ENCODE measurements at regions not wholly inside any gene's neighbourhood (a gene's known extent, or its start where the extent isn't known, plus 50 kb on each side); places are given as distances from the start of the nearest gene placed in this dataset.
"Not testable (repeated sequence)": the region's sequence is repeated elsewhere in the genome, so short reads cannot be mapped to it uniquely, and the experiment has no call there.

DNA sequence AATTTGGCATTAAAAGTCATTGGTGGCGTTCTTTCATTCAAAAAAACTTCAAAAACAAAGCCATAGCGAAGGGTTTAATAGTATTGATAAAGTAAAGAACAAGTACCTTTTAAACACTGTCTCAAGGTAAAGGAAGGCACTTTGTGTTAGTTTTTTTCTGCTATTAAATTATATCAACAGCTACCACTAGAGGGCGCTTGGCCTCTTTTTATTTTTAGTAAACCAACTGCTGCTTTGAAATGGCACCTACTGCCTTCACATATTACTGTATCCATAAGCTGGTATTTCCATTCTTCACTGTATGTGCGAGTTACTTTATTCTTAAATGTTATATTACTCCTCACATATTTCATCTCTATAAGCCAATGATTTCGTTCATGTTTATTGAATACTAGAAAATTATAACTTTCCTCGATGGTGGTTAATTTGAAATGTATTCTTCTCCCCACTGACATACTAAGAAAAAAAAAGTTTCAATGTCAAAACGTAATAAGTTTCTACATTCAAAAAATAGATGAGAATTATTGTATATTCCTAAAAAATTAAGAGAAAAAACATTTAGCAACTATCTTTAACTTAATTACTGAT is 125.7 kb upstream of the CXADR start:
- DNase-seq, result peak; percentile 22

DNA sequence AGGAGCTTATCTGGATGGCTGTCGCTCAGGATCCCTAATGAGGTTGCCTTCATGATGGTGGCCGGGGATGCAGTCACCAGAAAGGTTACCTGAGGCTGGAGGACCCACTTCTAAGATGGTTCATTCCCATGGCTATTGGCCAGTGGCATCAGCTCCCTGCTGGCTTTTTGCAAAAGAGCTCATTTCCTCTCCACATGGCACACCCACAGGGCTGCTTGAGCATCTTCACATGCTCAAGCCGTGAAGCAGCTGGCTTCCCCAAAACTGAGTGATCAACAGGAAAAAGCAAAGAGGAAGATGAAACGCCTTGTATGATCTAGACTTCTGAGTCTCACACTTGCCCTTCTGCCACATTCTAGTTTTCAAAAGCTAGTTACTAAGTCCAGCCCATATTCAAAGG is 124.6 kb upstream of the CXADR start:
- no peak for DNase-seq

DNA sequence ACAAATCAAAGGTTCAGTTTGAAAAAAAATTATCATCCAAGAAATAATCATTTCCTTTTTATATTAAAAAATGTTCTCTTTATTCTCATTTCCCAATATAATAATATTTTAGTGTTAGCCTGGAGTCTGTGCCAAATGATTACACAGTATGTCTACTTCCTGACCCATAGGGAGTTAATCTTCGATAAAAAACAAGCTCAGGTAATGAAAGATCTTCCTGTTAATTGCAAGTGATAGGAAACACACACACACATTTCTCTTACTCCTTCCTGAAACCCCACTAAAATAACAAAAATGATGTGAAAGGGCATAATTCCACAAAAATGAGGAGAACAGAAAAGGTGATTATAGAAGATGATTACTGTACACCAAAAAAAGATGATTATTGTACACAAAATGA is 123.5 kb upstream of the CXADR start:
- DNase-seq, result no peak

DNA sequence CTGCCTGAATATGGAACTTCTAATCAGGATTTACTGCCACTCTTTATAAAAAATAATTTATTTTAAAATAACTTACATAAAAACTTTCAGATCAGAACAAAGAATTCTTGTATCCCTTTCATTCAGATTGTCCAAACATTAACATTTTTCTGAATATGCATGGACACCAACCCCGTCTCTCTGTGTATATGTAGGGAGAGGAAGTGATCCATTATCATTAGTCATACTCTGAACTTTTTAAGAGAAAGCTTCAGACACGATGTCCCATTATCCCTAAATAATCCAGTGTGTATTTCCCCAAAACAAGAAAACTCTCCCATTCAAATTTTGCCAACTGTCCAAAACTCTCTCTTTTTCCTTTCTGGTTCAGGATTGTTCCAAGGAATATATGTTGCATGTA is 122.3 kb upstream of the CXADR start:
- DNase-seq, result no peak

DNA sequence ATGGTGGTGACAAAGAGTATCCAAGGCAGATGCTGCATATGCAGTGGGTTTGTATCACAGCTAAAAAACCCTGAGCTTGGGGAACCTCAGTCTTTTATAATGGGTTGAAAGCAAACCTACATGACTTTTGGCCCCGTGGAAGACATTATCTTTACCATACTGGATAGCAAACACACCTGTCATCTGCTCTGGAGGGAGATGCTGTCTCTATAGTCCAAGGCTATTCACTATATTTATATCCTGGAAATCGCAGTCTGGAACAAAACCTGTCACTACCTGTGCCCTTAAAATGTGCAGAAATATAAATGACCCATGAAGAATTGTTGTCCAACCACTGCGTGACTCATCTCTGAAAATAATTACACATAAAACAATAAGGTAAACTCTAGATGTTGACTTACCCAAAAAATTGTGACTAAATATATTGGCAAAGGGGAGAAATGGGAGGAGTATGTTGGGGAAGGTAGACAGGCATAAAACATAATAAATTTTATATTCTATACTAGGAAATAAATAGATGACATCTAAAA is 121.0 kb upstream of the CXADR start:
- DNase-seq, result no peak

DNA sequence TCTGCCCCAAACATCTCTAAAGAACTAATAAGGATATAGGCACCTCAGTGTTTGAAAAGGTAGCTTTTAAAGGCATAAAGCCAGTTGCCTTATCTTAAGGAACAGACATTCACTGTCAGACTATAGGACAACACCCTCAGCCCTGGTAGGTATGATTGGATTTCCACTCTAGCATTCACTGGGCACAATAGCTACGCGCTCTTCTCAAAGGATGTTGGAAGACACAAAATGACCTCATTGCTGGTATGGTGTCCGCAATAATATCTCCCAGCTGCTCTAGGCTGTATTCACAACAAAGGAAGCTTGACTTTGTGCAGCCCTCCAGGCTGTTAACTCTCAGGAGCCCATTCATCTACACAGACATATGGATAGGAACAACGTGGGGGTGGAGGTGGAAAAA is 119.4 kb upstream of the CXADR start:
- DNase-seq, result no peak

DNA sequence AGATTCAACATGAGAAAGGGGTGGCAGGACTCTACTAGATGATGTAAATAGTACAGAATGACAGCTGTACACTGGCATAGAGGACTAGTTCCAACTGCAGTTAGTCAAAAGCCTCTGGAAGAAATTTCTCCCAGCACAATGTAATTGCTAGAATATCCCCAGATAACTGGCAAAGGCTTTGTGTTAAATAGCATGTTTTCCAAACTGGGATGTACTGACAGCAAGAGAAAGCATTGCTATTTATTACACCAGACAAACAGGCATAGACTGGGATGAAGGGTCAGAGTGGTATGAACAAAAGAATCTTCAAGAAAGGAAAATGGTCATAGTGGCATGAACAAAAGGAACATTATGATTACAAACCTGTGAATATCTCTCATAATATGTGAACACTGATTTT is 115.9 kb upstream of the CXADR start:
- no peak for DNase-seq

DNA sequence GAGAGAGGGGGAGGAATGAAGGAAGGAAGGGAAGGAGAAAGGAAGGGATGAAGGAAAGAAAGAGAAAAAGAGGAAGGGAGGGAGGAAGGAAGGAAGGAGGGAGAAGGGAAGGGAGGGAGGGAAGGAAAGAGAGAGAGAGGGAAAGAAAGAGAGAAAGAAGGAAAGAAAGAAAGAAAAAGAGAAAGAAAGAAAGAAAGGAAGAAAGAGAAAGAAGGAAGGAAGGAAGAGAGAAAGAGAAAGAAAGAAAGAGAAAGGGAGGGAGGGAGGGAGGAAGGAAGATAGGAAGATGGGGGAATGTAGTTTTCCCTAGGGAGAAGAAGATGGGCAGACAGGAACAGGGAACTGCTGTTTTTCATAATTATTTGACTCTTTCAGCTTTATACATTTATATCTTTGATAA is 115.1 kb upstream of the CXADR start:
- DNase-seq, result no peak

DNA sequence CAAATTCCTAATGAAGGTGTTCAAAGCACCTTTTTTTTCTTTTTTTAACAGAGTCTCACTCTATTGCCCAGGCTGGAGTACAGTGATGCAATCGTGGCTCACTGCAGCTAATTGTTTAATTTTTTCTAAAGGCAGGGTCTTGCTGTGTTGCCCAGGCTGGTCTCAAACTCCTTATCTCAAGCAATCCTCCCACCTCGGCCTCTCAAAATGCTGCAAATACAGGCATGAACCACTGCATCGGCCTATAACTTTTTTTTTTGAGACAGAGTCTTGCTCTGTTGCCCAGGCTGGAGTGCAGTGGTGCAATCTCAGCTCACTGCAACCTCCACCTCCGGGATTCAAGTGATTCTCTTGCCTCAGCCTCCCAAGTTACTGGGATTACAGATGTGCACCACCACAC is 113.9 kb upstream of the CXADR start:
- not testable (repeated sequence) for DNase-seq

DNA sequence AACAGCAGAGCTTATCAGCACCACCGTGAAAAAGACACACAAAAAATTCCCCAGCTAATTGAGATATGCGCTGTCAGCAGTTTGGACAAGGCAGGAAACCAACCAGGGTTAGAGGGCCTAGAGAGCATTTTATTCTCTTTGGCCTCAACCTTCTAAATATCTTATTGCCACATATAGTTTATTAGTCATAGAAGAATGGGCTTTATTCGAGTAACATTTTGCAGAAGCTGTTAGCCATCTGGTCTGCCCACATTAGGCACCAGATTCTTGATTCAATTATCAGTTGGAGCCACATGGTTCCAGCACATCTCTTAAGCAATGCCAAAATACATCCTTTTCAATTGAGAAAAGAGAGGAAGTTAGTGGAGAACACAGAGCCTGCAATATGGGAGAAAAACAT is 109.9 kb upstream of the CXADR start:
- no peak for DNase-seq

DNA sequence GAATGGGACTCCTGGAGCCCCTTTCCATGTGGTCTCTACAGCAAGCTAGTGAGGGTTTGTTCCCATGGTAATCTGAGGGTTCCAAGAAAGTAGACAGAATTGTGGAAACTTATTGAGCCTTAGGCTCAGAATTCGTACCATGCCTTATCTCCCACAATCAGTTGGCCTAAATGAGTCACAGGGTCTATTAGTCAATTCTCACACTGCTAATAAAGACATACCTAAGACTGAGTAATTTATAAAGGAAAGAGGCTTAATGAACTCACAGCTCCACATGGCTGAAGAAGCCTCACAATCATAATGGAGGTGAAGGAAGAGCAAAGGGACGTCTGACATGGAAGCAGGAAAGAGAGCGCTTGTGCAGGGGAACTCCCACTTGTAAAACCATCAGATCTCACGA is 106.6 kb upstream of the CXADR start:
- no peak for DNase-seq

DNA sequence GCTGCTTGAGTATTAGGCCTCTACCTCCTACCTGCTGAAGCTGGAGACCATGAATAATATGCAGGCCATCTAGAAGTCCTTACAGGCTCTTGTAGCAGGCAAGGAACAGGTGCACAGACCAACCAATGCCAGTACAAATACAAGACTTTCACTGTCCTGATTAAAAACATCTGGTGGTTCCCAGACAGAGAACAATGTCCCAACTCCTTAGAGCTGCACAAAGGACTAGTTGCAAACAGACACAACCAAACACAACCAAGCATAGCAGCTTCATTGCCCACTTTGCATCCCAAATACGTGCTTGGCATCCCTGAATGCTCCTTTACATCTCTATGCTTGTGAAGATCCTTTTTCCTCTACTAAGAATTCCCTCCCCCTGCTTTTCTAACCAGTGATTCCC is 98.1 kb upstream of the CXADR start:
- DNase-seq, result no peak

DNA sequence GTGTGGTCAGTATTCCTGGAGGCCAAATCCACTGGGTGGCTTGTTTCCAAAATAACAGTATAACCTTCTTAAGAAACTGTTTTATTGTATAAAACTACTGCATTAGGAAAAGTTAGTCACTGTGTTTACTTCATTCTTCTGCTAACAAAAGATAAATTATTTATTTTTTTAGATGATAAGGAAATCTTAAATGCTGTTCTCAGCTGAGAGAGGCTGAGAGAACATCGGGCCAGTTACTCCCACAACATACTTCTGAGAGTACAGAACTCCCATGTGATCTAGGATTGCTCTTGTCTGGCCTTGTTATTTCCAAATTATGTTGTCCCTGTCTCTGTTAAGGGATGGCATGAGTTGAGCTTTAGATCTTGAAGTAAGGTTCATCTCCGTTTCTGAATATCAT is 96.7 kb upstream of the CXADR start:
- DNase-seq, result no peak

DNA sequence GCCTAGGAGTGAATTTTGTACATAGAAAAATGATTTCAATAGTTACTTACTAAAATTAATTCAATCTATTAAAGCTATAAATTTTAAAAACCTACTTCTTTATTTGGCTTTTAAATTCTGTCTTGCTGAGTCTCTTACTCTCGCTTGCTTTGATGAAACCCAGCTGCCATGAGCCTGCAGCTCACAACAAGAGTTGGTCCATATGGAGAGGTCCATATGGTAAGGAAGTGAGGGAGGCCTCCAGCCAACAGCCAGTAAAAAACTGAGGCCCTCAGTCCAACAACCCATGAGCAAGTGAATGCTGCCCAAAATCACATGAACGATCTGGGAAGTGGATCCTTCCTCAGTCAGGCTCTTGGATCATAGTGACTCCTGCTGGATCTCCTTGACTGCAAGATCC is 89.9 kb upstream of the CXADR start:
- no peak for DNase-seq

DNA sequence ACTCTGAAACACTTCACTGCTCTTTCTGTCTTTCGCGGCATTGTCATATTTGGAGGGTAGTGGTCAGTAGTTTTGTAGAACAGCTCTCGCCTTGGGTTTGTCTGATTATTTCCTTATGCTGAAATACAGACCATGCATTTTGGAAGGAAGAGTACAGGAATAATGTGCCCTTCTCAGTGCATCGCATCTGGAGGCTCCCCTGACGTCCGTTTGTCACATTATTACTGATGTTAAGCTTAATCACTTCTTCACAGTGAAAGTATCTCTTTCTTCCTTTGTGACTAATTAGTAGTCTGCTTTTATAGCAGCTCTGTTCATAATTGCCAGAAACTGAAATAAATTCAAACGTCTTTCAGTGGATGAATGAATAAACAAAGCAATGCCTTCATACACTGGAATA is 85.7 kb upstream of the CXADR start:
- no peak for DNase-seq

DNA sequence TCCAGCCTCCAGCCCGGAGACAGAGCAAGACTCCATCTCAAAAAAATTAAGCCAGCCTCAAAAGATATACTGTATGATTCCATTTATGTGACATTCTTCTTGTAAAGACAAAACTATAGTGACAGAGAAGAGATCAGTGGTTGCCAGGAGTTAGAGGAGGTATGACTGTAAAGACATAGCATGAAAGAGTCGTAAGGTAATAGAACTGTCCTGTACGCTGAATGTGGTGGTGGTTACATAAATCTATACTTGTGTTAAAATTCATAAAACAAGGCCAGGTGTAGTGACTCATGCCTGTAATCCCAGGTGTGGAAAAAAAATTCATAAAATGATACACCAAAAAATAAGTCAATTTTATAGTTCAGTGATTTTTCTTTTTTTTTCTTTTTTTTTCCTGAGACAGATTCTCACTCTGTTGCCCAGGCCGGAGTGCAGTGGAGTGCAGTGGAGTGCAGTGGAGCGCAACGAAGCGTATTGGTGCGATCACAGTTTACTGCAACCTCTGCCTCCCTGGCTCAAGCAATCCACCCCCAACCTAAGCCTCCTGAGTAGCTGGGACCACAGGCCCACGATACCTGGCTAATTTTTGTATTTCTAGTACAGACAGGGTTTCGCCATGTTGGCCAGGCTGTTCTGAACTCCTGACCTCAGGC is 84.9 kb upstream of the CXADR start:
- DNase-seq, result no peak

DNA sequence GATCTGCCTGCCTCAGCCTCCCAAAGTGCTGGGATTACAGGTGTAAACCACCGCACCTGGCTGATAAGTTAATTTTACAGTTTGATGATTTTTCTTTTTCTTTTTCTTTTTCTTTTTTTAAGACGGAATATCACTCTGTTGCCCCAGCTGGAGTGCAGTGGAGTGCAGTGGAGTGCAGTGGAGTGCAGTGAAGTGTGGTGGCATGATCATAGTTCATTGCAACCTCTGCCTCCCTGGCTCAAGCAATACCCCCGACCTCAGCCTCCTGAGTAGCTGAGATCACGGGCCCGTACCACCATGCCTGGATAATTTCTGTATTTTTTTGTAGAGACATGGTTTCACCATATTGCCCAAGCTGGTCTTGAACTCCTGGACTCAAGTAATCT is 84.4 kb upstream of the CXADR start:
- no peak for DNase-seq

DNA sequence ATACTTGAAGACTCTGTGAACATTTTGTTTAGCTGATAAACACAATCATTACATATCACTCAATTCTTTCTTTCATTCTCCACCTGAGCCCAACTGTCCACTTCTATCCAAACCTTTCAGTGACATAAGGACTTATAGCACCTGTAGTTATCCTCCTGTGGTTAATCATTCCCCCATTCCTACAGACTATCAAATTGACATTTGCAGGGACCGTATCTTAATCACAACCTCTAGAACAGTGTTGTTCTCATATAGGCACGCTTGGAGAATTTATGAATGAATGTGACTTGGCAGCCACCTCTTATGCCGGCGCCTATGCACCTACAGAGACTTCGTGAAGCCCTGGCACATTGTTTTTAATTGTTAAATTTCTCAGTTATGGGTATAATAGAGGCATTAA is 83.9 kb upstream of the CXADR start:
- DNase-seq, result no peak

DNA sequence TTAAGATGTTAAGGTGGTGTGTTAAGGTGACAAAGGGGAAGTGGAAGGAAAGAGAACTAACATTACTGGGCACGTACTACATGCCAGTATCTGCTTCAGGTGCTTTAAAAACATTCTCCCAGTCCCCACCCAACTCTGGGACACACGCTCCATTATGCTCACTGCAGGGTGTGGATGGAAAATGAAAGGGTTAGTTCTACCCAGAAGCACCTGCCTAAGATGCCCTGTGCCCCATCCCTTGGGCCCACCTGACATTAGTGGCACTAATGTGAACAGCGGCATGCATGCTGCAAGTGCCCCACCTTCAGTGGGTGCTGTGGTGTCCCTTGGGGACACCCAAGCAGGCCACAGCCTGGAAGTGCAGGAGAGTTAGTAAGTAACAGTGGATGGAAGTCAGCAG is 82.9 kb upstream of the CXADR start:
- DNase-seq, result no peak

DNA sequence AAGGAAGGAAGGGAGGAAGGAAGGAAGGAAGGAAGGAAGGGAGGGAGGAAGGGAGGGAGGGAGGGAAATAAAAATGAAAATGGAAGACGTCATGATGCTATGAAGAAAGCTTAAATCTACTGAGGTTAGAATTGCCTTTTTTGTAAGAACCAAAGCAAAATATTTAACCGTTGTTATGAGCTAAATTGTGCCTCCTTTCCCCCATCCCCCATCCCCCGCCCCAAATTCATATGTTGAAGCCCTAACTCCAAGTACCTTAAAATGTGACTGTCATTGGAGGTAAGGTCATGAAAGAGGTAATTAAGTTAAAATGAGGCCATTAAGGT is 80.1 kb upstream of the CXADR start:
- DNase-seq, result no peak

DNA sequence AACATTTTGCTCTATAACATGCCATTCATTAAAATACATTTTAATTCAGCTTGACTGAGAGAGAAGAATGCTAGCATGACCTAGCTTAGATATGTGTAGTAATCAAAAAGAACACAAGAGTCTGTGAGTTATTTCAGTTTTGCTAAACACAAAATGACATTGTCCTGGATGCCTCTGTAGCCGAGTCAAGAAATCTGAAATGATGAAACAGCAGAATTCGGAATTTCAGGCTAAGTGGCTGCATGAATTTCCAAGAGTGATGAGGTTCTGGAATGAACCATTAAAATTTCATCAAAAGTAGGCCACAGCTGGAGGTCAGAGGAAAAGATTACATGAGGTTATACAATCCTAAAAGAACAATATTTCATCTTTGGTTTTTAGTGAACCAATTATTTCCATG is 79.1 kb upstream of the CXADR start:
- DNase-seq, result no peak

DNA sequence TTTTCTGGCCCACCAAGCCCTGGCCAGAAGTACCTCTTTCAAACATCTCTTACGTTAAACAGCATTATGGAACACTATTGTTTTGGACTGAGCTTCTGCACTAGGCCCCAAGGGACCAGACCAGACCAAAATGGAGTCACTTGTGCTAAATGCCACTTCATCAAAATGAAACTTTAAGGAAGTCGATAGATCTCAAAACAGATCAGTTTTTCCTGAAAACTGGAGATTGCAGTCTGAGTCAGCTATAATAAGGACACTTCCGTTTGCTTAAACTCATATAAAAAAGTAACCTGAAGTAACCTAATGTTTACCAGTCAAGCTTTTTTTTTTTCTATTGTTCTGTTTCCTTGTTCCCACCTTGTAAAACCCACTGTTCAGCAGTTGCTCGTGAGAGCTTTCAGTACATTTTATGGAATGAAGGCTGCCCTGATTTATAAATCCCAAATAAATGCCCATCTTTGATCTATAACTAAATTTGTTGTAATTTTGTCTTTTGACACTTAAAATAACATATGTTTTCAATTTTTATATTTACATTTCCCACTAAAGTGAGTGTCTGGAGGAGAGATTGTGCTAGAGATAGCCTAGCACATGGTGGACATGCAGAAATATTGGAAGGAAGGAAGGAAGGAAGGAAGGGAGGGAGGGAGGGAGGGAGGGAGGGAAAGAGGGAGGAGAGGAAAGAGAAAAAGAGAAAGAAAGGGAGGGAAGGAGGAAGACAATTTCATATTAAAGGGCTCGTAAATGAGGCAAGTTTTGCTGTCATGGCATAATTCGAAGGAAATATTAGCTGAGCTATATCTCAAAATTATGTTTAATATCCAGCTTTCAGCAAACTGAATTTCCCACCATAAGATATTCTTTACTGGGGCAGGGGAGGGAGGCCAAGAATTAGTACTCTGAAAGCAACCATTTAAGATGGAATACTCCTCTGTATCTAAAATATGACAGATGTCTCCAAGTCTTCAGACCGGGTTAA is 77.0 kb upstream of the CXADR start:
- no peak for DNase-seq

DNA sequence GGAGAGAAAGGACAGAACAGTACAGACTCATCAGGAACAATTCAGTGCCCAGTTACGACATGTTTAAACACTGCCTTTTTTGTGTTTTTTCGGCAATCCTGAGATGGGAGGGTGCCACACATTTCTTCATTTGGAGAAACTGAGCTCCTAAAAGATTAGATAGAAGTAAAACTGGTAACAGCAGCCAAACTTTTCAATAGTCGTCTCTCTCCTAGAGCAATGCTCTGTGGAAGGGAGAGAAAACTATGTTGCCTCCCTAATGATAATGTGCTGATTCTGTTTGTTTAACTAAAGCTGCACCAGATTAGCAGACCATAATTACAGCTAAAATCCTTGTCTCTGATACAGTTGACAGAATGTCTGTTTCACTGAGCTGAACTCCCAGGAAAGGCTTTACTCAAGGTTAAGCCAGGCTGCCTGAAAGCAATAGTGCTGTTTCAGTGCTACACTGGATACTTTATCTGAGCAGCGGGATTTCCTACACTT is 76.2 kb upstream of the CXADR start:
- DNase-seq, result no peak

DNA sequence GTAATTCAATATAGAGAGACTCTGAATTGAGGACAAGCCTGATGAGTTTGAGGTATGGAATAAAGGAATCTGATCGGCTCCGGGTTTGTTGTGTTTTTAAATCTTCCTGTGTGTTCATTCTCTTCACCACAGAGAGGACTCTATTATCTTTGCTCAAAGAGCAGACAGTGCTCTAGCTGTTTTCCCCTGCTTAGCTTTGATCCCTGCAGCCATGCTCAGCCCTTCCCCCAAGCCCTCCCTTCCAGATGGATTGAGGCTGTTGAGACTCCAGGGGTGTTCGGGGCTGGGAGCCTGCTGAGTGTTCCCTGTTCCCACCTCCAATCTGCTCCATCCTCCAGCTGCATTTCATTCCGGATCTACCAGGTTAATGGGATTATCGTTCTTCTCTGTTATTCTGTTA is 74.2 kb upstream of the CXADR start:
- no peak for DNase-seq
